HepG2 (cell line): ENCODE measurements at regions not wholly inside any gene's neighbourhood (a gene's known extent, or its start where the extent isn't known, plus 50 kb on each side); places are given as distances from the start of the nearest gene placed in this dataset.

Experiments
- ATAC-seq: fragments of 200-7000 bp; cut with Tn5 transposase; 3 replicates; pipeline ENCODE4 v1.9.1; 2020; ENCODE audit warnings: mild to moderate bottlenecking, moderate library complexity
- BruUV-seq: library from RNA; stranded (reverse); fragments of 400-500 nt; replicated peaks from 2 replicates; lab custom pipeline; 2021; lab: Mats Ljungman, UMichigan
- CTCF ChIA-PET: fragments of 300-600 bp; formaldehyde crosslinking; extraction: SDS; loops from one replicate; lab custom pipeline; 2021; ENCODE audit warnings: low total read pairs, inconsistent platforms, low intra/inter-chr PET ratio; lab: Yijun Ruan, JAX
- POLR2A ChIA-PET: fragments of 350-600 bp; sonication (Branson Sonifier 250); formaldehyde crosslinking; loops from one replicate; lab custom pipeline; 2020; ENCODE audit warnings: antibody characterized with exemption, inconsistent platforms; lab: Yijun Ruan, JAX
- DNase-seq: peaks from one replicate; pipeline ENCODE4 v3.0.0-alpha.2; 2015; ENCODE audit warnings: low spot score
- FAIRE-seq: peaks from 3 replicates; lab custom pipeline; 2011; peaks lifted over from hg19 to GRCh38; lab: Jason Lieb, UNC
- H2AFZ ChIP-seq: one replicate; pipeline ENCODE4 v1.6.1; 2011; ENCODE audit warnings: low read length, inconsistent platforms
- H3K27ac ChIP-seq: fragments of 300-600 bp; 3 replicates; pipeline ENCODE4 v1.8.0; 2011; ENCODE audit warnings: mixed run types, mild to moderate bottlenecking, mixed read lengths, low read length, inconsistent platforms; ENCODE audit not compliant: insufficient read depth; ENCODE audit errors: extremely low read length
- H3K27me3 ChIP-seq, 2 experiments: fragments of 200-600 bp in 1 of 2; 2 replicates in 1 of 2; 3 replicates in 1 of 2; pipeline versions ENCODE4 v1.6.0 to v1.8.0; 2011; ENCODE audit warnings: low read length in 2 of 2, mild to moderate bottlenecking in 2 of 2, moderate library complexity in 2 of 2, inconsistent platforms in 1 of 2; ENCODE audit not compliant: insufficient read depth in 2 of 2, control insufficient read depth in 1 of 2
- H3K36me3 ChIP-seq, 2 experiments: fragments of 200-600 bp in 1 of 2; replicated peaks in 1 of 2; 2 replicates in 1 of 2; 3 replicates in 1 of 2; pipeline versions ENCODE4 v1.5.1 to v1.8.0; 2011; ENCODE audit warnings: low read length in 2 of 2, inconsistent platforms in 1 of 2; ENCODE audit not compliant: insufficient read depth in 2 of 2, control insufficient read depth in 1 of 2
- H3K4me1 ChIP-seq: 2 replicates; pipeline ENCODE4 v1.5.1; 2012; ENCODE audit warnings: low read length, inconsistent platforms; ENCODE audit not compliant: insufficient read depth
- H3K4me2 ChIP-seq: 2 replicates; pipeline ENCODE4 v1.6.0; 2011; ENCODE audit warnings: low read depth, low read length, inconsistent platforms
- H3K4me3 ChIP-seq, 3 experiments: fragments of 200-600 bp in 1 of 3; sonication (generic), shearing (Covaris generic) in 1 of 3; replicated peaks in 1 of 3; 2 replicates each; pipeline ENCODE4 v1.5.1; 2011 to 2016; ENCODE audit warnings: low read length in 3 of 3, inconsistent platforms in 2 of 3, low read depth in 2 of 3, mild to moderate bottlenecking in 2 of 3, control low read depth in 1 of 3, mixed read lengths in 1 of 3; ENCODE audit not compliant: insufficient read depth in 1 of 3
- H3K79me2 ChIP-seq: one replicate; pipeline ENCODE4 v1.6.1; 2011; ENCODE audit warnings: low read length, inconsistent platforms; ENCODE audit not compliant: insufficient read depth
- H3K9ac ChIP-seq: 2 replicates; pipeline ENCODE4 v1.6.0; 2011; ENCODE audit warnings: mild to moderate bottlenecking, low read depth, low read length, inconsistent platforms; ENCODE audit not compliant: insufficient read depth
- H3K9me3 ChIP-seq: 2 replicates; pipeline ENCODE4 v1.5.1; 2012; ENCODE audit warnings: mild to moderate bottlenecking, low read length
- H4K20me1 ChIP-seq: 2 replicates; pipeline ENCODE4 v1.6.0; 2011; ENCODE audit warnings: inconsistent platforms, mild to moderate bottlenecking, low read length, moderate library complexity; ENCODE audit not compliant: insufficient read depth
- ZNF589 ChIP-seq: sonication (generic); formaldehyde crosslinking; conservative IDR thresholded peaks from 2 replicates; pipeline ENCODE4 v1.8.0; 2022; ENCODE audit warnings: mild to moderate bottlenecking, moderate library complexity, missing genetic modification reagents
- ZNF598 ChIP-seq: sonication (generic); formaldehyde crosslinking; IDR thresholded peaks from 2 replicates; pipeline ENCODE4 v1.5.1; 2020; ENCODE audit warnings: mild to moderate bottlenecking, missing genetic modification reagents, borderline replicate concordance
- ZNF776 ChIP-seq: sonication (generic); formaldehyde crosslinking; IDR thresholded peaks from 2 replicates; pipeline ENCODE4 v1.4.0; 2020; ENCODE audit warnings: mild to moderate bottlenecking, missing genetic modification reagents
- in situ Hi-C: cut with HindIII; loops from 2 replicates; pipeline ENCODE4 v1.10.0; 2017; ENCODE audit warnings: low pct_unique_long_range_greater_than_20kb; ENCODE audit not compliant: extremely low pct_ligation_motif_present
- intact Hi-C: fragments of 100-400 bp; cut with micrococcal nuclease; formaldehyde crosslinking; loops from one replicate; pipeline ENCODE4 v1.10.0; 2022; ENCODE audit not compliant: unreplicated experiment
- TF ChIP-seq, protein P1 (sequence below): sonication (generic); formaldehyde crosslinking; IDR thresholded peaks from 2 replicates; pipeline ENCODE4 v1.4.0; 2020; ENCODE audit warnings: missing genetic modification reagents
- TF ChIP-seq, protein P2 (sequence below): sonication (generic); formaldehyde crosslinking; IDR thresholded peaks from 2 replicates; pipeline ENCODE4 v1.8.0; 2023; ENCODE audit warnings: mild to moderate bottlenecking, missing genetic modification reagents
- TF ChIP-seq, protein P3 (sequence below): sonication (generic); formaldehyde crosslinking; IDR thresholded peaks from 2 replicates; pipeline ENCODE4 v1.4.0; 2020; ENCODE audit warnings: missing genetic modification reagents

DNA sequence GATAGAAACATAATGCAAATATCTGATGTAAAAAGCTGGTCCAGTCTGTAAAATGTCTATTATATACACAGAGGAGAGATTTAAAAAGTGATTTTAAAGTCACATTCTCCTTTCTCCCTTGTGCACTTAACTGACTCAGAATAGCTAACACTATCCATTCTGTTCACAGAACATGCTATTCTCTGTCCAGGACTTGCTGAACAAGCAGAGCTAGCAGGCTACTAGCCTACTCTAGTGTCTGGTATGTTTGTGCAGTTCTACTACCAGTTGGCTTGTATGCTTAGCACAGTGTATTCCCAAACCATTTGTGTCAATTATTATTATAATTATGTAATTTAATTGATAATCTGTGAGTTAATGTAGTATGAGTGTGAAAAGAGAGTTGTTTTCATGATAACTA is 161.7 kb upstream of the NUDT12 start:
- no peaks in the 10 kb centered on the region for H3K4me1 ChIP-seq
- no TSS peak for BruUV-seq
- H3K79me2 ChIP-seq, result no peaks in the 10 kb centered on the region
- TF ChIP-seq, protein P1, sequence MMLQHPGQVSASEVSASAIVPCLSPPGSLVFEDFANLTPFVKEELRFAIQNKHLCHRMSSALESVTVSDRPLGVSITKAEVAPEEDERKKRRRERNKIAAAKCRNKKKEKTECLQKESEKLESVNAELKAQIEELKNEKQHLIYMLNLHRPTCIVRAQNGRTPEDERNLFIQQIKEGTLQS (CRISPR knock-in tag), result no peak
- TF ChIP-seq ZNF776 (CRISPR knock-in tag), result no peak
- no peak for TF ChIP-seq ZNF589 (CRISPR knock-in tag)
- TF ChIP-seq, protein P2, sequence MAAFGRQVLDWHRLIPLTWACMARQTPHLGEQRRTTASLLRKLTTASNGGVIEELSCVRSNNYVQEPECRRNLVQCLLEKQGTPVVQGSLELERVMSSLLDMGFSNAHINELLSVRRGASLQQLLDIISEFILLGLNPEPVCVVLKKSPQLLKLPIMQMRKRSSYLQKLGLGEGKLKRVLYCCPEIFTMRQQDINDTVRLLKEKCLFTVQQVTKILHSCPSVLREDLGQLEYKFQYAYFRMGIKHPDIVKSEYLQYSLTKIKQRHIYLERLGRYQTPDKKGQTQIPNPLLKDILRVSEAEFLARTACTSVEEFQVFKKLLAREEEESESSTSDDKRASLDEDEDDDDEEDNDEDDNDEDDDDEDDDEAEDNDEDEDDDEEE (CRISPR knock-in tag), result no peak
- TF ChIP-seq, protein P3, sequence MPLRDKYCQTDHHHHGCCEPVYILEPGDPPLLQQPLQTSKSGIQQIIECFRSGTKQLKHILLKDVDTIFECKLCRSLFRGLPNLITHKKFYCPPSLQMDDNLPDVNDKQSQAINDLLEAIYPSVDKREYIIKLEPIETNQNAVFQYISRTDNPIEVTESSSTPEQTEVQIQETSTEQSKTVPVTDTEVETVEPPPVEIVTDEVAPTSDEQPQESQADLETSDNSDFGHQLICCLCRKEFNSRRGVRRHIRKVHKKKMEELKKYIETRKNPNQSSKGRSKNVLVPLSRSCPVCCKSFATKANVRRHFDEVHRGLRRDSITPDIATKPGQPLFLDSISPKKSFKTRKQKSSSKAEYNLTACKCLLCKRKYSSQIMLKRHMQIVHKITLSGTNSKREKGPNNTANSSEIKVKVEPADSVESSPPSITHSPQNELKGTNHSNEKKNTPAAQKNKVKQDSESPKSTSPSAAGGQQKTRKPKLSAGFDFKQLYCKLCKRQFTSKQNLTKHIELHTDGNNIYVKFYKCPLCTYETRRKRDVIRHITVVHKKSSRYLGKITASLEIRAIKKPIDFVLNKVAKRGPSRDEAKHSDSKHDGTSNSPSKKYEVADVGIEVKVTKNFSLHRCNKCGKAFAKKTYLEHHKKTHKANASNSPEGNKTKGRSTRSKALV (CRISPR knock-in tag), result no peak
- no peak for TF ChIP-seq ZNF598
- H3K4me2 ChIP-seq, result no peak overlapping the region
- peaks cover 20% of the 10 kb centered on the region for H3K9me3 ChIP-seq
- DNase-seq (no peak), ATAC-seq (no peak), FAIRE-seq (no peak)
- CTCF ChIA-PET, result no interaction called here
- H3K4me3 ChIP-seq, result no peak overlapping the region
- H3K27me3 ChIP-seq, result no peaks in the 10 kb centered on the region
- intact Hi-C loops, result no loop called here
- H3K27ac ChIP-seq, result no peak overlapping the region
- POLR2A ChIA-PET, result no interaction called here
- no peak overlapping the region for H2AFZ ChIP-seq
- no peak overlapping the region for H3K9ac ChIP-seq
- in situ Hi-C loops, result no loop called here
- no peaks in the 10 kb centered on the region for H4K20me1 ChIP-seq
- H3K36me3 ChIP-seq, result no peaks in the 10 kb centered on the region
